HG02623 (cell line): ENCODE measurements at regions not wholly inside any gene's neighbourhood (a gene's known extent, or its start where the extent isn't known, plus 50 kb on each side); places are given as distances from the start of the nearest gene placed in this dataset.
A peak's percentile ranks its signal among the peaks of the same experiment; 100 is the strongest.

ENCODE experiments used
- ATAC-seq: cut with Tn5 transposase; IDR thresholded peaks from one replicate; pipeline ENCODE4 v1.9.1; 2021; ENCODE audit warnings: moderate library complexity; ENCODE audit not compliant: unreplicated experiment

DNA sequence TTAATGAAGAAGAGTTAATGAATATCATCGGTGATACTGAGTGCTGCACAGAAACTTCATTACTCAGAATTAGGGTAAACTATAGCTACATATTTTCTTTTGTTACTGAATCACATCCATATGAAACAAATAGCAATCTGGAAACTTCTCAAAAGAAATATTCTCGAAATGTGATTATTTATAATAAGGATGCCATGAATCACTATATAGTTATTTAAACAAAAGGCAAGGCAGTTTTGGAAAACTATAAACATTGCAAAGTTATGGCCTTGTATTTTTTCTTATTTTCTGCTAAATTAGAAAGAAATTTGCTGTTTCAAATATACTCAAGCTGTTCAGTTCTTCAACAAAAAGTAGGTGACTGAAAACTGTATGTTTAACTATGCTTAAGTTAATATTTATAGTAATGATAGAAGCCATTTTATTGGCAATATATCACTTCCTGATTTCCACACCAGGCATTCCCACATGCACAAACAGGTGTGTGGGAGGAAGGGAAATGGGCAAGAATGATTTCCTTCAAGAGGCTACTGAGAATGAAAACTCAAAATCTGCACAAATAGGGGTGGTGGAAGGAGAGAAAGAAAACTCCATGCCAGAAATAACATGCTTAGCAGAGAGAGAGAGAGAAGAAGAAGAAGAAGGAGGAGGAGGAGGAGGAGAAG, 74.5 kb upstream of the FRY start:
- no peak for ATAC-seq

DNA sequence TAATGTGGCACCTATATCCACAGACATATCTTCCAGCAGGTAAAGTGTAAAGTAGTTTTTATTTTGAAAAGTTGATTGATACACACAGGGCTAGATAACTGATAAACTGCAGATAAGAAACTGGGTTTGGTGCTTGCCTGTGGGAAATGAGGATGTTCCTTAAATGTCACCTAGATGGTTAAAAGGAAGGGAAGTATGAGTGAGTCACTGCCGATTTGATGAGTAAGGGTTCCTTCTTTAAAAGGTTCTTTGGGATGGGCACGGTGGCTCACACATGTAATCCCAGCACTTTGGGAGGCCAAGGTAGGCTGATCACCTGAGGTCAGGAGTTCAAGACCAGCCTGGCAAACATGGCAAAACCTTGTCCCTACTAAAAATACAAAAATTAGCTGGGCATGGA, 73.8 kb upstream of the FRY start:
- ATAC-seq: no peak

DNA sequence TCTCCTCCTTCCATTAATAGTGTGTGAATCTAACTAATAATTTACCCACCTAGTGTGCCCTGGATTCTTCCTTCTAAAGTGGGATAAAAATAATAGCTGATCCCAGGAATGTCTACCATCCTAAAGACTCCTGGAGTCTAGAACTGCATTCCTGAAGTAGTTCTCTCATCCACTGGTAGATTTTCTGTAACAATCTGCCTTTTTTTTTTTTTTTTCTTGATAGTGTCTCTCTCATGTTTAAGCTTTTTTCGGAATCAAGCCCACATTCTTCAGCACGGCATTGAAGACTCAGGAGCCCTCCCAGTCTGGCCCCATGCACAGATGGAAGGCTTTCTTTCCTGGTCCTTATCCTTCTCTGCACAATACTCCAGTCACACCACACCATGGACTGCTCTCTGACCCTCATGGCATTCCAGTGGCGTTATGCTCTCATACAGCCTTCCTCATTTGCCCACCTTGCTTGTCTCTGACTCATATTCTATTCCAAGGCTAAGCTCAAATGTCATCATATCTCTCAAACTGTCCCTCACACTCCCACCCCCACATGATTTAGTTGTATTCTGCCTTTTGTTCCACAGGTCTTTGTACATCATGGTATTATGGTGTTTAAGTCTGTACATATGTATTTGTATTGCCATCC, 68.7 kb upstream of the FRY start:
- ATAC-seq: no peak

DNA sequence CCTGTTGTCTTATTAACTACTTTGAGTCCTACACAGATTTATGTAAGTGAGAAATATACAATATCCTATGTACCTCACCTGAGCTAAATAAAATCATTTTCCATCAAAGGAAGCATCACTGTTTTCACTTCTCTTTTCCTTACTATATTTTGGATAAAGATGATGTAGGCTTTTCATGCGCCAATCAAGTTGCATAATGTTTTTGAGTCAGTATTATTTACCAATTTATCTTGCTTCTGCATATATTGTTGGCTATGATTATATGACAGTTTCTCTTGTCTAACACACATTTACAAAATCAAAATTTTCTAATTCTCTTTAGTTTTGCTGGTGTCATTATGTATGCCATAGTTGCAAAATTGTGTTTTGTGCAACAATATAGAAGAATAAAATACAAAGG, 67.9 kb upstream of the FRY start:
- ATAC-seq: no peak

DNA sequence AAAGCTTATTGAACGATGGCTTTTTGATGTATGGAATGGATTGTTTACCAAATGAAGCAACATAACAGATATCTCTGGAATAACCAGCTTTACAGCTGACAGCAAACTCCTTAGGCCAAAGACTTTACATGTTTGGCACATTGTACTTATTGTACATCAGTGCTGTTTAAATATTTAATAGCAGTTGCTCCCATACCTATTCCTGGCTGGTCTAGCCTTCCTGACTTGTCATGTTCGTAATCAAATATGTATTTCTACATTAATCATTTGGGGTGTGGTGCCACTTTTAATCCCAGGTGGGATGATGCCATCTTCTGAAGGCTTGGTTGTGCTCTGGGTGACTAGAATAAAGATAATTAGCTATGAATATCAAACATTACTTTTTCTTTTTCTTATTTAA, 67.4 kb upstream of the FRY start:
- no peak for ATAC-seq

DNA sequence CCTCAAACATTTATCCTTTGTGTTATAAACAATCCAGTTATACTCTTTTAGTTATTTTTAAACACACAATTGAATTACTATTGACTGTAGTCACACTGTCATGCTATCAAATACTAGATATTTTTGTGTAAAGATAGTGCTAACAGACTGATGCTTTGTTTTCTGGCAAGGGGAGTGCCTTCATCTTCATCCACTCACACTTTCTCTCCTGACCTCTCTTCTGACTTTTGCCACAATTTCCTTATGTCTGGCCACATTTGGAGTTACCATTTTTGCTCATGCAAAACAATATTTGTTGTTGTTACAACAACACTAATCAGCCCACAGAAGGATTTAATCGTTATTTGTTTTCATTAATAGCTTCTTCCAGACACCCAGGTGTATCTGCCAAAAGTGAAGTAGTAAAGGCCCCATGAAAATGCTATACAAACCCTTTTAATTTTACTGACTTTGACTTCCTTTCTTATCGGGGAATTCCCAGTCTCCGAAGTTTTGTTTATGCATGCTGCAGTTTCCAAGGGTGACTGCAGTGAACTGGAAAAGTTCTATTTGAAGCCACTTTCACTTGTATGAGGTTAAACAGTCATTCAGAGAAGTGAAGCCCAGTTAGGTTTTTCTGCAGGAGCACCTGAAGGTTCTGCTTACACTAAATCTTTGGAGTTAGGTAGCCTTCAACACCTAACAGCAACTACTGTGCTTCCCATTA, 66.1 kb upstream of the FRY start:
- ATAC-seq: peak; percentile 87

DNA sequence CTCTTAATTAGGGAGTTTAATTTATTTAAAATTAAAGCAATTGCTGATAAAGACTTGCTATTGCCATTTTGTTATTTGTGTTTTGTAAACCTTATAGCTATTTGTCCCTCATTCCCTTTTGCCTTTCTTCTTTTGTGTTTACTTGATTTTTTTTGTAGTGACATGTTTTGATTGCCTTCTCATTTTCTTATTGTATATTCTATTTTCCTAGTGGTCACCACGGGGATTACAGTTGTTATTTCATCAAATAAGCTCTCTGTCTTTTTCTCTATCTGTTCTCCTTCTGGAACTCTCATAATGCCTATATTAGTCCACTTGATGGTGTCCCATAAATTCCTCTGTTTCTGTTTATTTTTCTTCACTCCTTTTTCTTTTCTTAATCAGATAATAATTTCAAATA, 64.4 kb upstream of the FRY start:
- ATAC-seq: no peak

DNA sequence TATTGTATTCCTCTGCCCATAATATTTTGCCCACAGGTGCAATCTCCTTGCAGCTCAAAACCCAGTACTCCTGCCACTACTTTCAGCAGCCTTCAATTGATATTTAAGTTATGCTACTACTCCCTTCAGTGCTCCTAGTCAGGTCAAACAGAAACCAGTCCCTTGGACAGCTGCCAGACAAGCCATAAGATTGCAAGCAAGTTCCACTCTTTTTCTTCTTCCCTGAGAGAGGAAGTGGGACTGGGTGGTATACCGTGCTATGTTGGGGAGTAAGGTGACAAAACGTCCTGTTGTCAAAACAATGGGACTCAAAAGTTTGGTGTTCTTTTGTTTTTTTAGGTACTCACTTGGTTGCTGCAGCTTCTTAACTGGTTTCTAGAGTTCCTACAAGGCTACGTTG, 63.1 kb upstream of the FRY start:
- ATAC-seq: no peak

DNA sequence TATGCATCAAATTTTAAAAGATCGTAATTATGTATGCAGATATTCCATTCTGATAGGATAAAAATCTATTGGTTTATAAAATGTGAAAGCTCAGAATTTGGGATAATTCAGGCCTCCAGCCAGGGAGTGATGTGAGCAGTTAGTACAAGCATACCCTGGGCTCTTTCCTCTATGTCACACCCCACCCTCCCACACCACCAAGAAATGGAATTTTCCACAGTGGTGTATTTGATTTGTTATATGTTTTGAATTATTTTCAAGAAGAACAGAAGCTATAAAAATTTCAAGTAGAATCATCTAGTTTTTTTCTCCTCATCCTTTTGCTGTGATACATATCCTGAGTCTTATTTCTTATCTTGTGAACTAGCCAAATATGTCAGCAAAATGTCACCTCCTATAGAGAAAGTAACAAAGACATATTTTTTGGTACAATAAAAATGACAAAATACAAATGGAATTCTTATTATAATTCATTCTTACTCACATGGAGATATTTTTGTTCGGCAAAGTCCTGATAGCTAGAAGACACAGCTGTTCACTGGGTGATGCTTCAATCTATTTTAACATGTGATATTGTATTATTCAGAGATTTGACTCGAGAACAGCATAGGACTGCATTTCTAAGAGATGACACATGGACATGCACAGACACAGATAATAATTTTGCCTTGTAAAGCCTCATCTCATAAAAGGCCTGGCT, 61.2 kb upstream of the FRY start:
- ATAC-seq: no peak

DNA sequence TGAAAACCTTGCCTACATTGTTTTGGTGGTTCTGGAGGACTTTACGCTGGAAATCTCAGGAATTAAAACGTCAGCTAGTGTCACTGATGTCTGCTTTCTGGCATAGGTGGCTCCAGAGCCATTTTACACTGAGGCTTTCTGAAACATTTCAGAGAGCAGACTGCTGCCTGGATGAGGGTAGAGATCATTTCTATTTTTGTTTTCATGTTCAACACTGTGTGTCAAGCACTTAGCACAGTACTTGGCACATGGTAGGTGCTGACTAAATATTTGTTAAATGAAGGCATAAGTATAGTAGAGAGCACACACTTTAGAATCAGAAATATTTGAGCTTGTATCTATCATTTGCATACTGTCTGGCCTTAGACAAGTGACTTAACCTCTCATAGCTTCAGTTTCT, 59.1 kb upstream of the FRY start:
- ATAC-seq: no peak

DNA sequence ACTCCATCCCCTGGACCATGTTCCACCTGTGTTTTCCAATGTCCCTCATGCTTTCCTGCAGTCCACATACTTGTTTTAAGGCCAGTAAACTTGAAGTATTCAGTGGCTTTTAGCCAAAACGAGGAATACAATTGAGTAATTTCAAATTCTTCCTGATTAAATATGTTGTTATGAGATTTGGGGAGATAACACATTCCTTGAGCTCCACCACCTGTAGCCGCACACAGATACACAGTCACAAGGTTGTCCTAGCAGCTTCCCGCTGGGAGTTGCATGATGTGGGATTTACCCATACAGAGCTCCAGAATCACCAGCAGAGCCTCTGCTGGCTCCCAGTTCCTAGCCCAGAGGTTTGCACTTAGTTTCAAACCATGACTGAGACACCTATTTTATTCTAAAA, 53.6 kb upstream of the FRY start:
- ATAC-seq: no peak

DNA sequence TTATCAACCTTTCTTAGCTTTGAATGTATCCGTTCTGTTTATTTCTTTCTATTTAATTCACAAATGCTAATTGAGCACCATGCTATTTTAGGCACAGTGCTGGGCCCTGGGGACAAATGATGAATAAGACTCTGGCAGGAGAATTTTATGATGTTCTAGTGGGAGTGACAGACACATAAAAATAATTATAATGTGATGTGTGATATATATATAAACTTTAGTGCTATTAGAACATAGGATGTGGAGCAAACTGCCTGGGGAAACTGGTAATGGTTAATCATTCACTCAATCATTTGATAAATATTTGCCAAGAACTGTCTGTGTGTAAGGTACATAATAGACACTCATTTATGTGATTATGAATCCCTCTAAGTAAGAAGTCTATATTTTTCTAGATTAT, 50.7 kb upstream of the FRY start:
- no peak for ATAC-seq
